ENCODE measurements at regions not wholly inside any gene's neighbourhood (a gene's known extent, or its start where the extent isn't known, plus 50 kb on each side); places are given as distances from the start of the nearest gene placed in this dataset.

- no peak for TF ChIP-seq CTCF (IDR thresholded peaks at IDR 0.05)
- no peak for TF ChIP-seq POLR2A (IDR thresholded peaks at IDR 0.05)
These were observed 124.2 kb downstream of the INHBA start for GRCh38 chr7:41578700-41579099.

All from breast epithelium (tissue), 3 donors.